DND-41 (cell line): ENCODE measurements at regions not wholly inside any gene's neighbourhood (a gene's known extent, or its start where the extent isn't known, plus 50 kb on each side); places are given as distances from the start of the nearest gene placed in this dataset.

Source experiments
- ATAC-seq: fragments of 200-7000 bp; cut with Tn5 transposase; 3 replicates; pipeline ENCODE4 v1.9.1; 2021; ENCODE audit warnings: low read depth; ENCODE audit not compliant: insufficient read depth
- DNase-seq: peaks from one replicate; pipeline ENCODE4 v3.0.0-alpha.2; 2020
- H2AFZ ChIP-seq: 2 replicates; pipeline ENCODE4 v1.6.0; 2012; ENCODE audit warnings: low read depth, low read length
- H3K27ac ChIP-seq: 2 replicates; pipeline ENCODE4 v1.5.1; 2012; ENCODE audit warnings: low read length, inconsistent platforms
- H3K27me3 ChIP-seq: fragments of 200-600 bp; sonication (generic); 2 replicates; pipeline ENCODE4 v1.6.0; 2012; ENCODE audit warnings: low read length, mild to moderate bottlenecking, inconsistent platforms; ENCODE audit not compliant: insufficient read depth, poor library complexity
- H3K36me3 ChIP-seq: 2 replicates; pipeline ENCODE4 v1.5.1; 2012; ENCODE audit warnings: low read length, inconsistent platforms; ENCODE audit not compliant: insufficient read depth
- H3K4me1 ChIP-seq: 2 replicates; pipeline ENCODE4 v1.5.1; 2012; ENCODE audit warnings: mild to moderate bottlenecking, low read length; ENCODE audit not compliant: insufficient read depth
- H3K4me2 ChIP-seq: 2 replicates; pipeline ENCODE4 v1.6.0; 2012; ENCODE audit warnings: mild to moderate bottlenecking, moderate library complexity, low read length, inconsistent platforms; ENCODE audit not compliant: insufficient read depth
- H3K4me3 ChIP-seq, 2 experiments: fragments of 200-600 bp in 1 of 2; shearing (Covaris generic) in 1 of 2; 2 replicates each; pipeline ENCODE4 v1.5.1; 2012 to 2016; ENCODE audit warnings: inconsistent platforms in 2 of 2, low read length in 2 of 2, mild to moderate bottlenecking in 2 of 2, low read depth in 1 of 2, moderate library complexity in 1 of 2
- H3K79me2 ChIP-seq: 2 replicates; pipeline ENCODE4 v1.6.0; 2012; ENCODE audit warnings: low read length, inconsistent platforms; ENCODE audit not compliant: insufficient read depth
- H3K9ac ChIP-seq: 2 replicates; pipeline ENCODE4 v1.6.0; 2012; ENCODE audit warnings: low read depth, mild to moderate bottlenecking, inconsistent platforms, low read length, moderate library complexity
- H3K9me3 ChIP-seq: 2 replicates; pipeline ENCODE4 v1.5.1; 2012; ENCODE audit warnings: low read length, moderate library complexity, mild to moderate bottlenecking, inconsistent platforms; ENCODE audit not compliant: insufficient read depth, severe bottlenecking
- H4K20me1 ChIP-seq: 2 replicates; pipeline ENCODE4 v1.6.0; 2012; ENCODE audit warnings: low read length; ENCODE audit not compliant: insufficient read depth
- CTCF ChIP-seq: IDR thresholded peaks from 2 replicates; pipeline ENCODE4 v1.5.1; 2012; ENCODE audit warnings: borderline replicate concordance, low read length, moderate library complexity, mild to moderate bottlenecking; ENCODE audit not compliant: poor library complexity, severe bottlenecking; ENCODE audit errors: extremely low read depth
- EZH2 ChIP-seq: IDR thresholded peaks from 3 replicates; pipeline ENCODE4 v1.6.1; 2012; ENCODE audit warnings: borderline replicate concordance, low read depth, mild to moderate bottlenecking, moderate library complexity, low read length, inconsistent platforms; ENCODE audit not compliant: severe bottlenecking

GRCh38 chr2:147260241-147260640 lies 584.6 kb upstream of the ACVR2A start:
- Histone ChIP-seq H4K20me1 (no peaks in the 10 kb centered on the region), H3K27ac (no peak overlapping the region), H3K4me1 (no peaks in the 10 kb centered on the region), H3K27me3 (no peaks in the 10 kb centered on the region), H2AFZ (no peak overlapping the region), H3K9ac (no peak overlapping the region), H3K36me3 (no peaks in the 10 kb centered on the region), H3K79me2 (no peaks in the 10 kb centered on the region), H3K9me3 (no peaks in the 10 kb centered on the region), H3K4me2 (no peak overlapping the region), H3K4me3 (no peak overlapping the region)
- TF ChIP-seq CTCF (no peak), EZH2 (no peak)
- ATAC-seq (no peak), DNase-seq (no peak)

GRCh38 chr2:147255812-147256211 lies 589.0 kb upstream of the ACVR2A start:
- no peak for ATAC-seq
- H2AFZ ChIP-seq, result no peak overlapping the region
- DNase-seq, result no peak
- no peak overlapping the region for H3K4me2 ChIP-seq
- TF ChIP-seq EZH2, result no peak
- H3K4me3 ChIP-seq, result no peak overlapping the region
- no peaks in the 10 kb centered on the region for H4K20me1 ChIP-seq
- peaks cover 7% of the 10 kb centered on the region for H3K9me3 ChIP-seq
- no peak overlapping the region for H3K27ac ChIP-seq
- H3K9ac ChIP-seq, result no peak overlapping the region
- H3K27me3 ChIP-seq, result no peaks in the 10 kb centered on the region
- no peaks in the 10 kb centered on the region for H3K36me3 ChIP-seq
- no peaks in the 10 kb centered on the region for H3K4me1 ChIP-seq
- H3K79me2 ChIP-seq, result no peaks in the 10 kb centered on the region

GRCh38 chr2:147250652-147251356 lies 594.0 kb upstream of the ACVR2A start:
- H3K4me3 ChIP-seq, result no peak overlapping the region
- DNase-seq (no peak), ATAC-seq (no peak)
- no peaks in the 10 kb centered on the region for H3K36me3 ChIP-seq
- no peak for TF ChIP-seq EZH2
- no peak for TF ChIP-seq CTCF
- no peaks in the 10 kb centered on the region for H4K20me1 ChIP-seq
- H3K9ac ChIP-seq, result no peak overlapping the region
- H3K27ac ChIP-seq, result no peak overlapping the region
- no peak overlapping the region for H2AFZ ChIP-seq
- H3K79me2 ChIP-seq, result no peaks in the 10 kb centered on the region
- peaks cover 7% of the 10 kb centered on the region for H3K9me3 ChIP-seq
- H3K27me3 ChIP-seq, result no peaks in the 10 kb centered on the region
- no peak overlapping the region for H3K4me2 ChIP-seq
- no peaks in the 10 kb centered on the region for H3K4me1 ChIP-seq

GRCh38 chr2:147247749-147248148 lies 597.1 kb upstream of the ACVR2A start:
- Histone ChIP-seq H3K4me3 (no peak overlapping the region), H3K79me2 (no peaks in the 10 kb centered on the region), H3K27me3 (no peaks in the 10 kb centered on the region), H3K36me3 (no peaks in the 10 kb centered on the region), H3K4me2 (no peak overlapping the region), H3K9ac (no peak overlapping the region), H2AFZ (no peak overlapping the region), H3K9me3 (peaks cover 7% of the 10 kb centered on the region), H3K4me1 (no peaks in the 10 kb centered on the region), H4K20me1 (no peaks in the 10 kb centered on the region), H3K27ac (no peak overlapping the region)
- DNase-seq (no peak), ATAC-seq (no peak; the same call in 2 of the 3 replicates)
- no peak for TF ChIP-seq EZH2
- no peak for TF ChIP-seq CTCF
